ENCODE measurements at regions not wholly inside any gene's neighbourhood (a gene's known extent, or its start where the extent isn't known, plus 50 kb on each side); places are given as distances from the start of the nearest gene placed in this dataset.
"Not testable (repeated sequence)": the region's sequence is repeated elsewhere in the genome, so short reads cannot be mapped to it uniquely, and the experiment has no call there.

DNA sequence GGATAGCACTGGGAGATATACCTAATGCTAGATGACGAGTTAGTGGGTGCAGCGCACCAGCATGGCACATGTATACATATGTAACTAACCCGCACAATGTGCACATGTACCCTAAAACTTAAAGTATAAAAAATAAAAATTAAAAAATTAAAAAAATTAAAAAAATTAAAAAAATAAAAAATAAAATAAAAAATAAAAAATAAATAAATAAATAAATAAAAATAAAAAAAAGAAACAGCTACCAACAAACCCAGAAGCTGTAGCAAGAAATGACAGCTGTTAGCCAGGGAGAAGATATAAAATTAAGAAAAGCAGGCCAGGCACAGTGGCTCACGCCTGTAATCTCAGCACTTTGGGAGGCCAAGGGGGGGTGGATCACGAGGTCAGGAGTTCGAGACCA lies 361.3 kb upstream of the ATP11B start:
- H3K27ac Mint-ChIP-seq; H3K4me3 Mint-ChIP-seq; intact Hi-C loops (cut with micrococcal nuclease); ATAC-seq; H3K36me3 ChIP-seq (ENCODE audit: control insufficient read depth, insufficient read depth, low read length); H3K27me3 Mint-ChIP-seq (ENCODE audit: low read depth in 2 of 2); H3K36me3 Mint-ChIP-seq; H3K27me3 ChIP-seq (ENCODE audit: control insufficient read depth, insufficient read depth, low read length); H3K9me3 Mint-ChIP-seq; H3K4me1 ChIP-seq (ENCODE audit: control insufficient read depth, insufficient read depth, low read length); H3K27ac ChIP-seq (ENCODE audit: low read length); H3K4me3 ChIP-seq (ENCODE audit: low read length); H3K9me3 ChIP-seq (ENCODE audit: control insufficient read depth, insufficient read depth, low read length); DNase-seq; H3K4me1 Mint-ChIP-seq: not testable (repeated sequence)
- 84% methylated on average over 3 of the region's 6 CpGs for WGBS (ENCODE audit: insufficient coverage)

DNA sequence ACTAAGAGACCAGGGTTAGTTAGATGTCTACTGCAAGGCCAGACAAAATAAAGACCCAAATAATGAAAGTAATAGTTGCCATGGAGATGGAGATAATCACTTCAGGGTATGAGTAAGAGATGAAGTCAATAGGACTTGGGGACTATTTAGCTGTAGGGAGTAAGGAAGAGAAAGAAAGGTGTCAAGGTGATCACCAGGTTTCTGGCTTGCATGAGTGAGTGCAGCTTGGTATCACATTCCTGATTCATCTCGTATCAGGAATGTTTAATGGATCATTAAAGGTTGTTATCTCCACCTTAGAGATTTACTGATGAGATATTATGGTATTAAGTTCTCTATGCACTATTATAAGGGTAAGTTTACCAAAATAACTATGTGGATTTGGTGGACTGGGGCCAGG lies 357.4 kb upstream of the ATP11B start:
- Mint-ChIP-seq H3K27me3 (ENCODE audit: low read depth in 2 of 2) (no peaks in the 10 kb centered on the region), H3K4me3 (no peak overlapping the region), H3K27ac (no peak overlapping the region), H3K9me3 (peaks cover 0 to 2% of the 10 kb centered on the region in 2 donors), H3K36me3 (no peaks in the 10 kb centered on the region), H3K4me1 (no peaks in the 10 kb centered on the region)
- Histone ChIP-seq H3K27me3 (ENCODE audit: control insufficient read depth, insufficient read depth, low read length) (no peaks in the 10 kb centered on the region), H3K27ac (ENCODE audit: low read length) (no peak overlapping the region), H3K9me3 (ENCODE audit: control insufficient read depth, insufficient read depth, low read length) (no peaks in the 10 kb centered on the region), H3K36me3 (ENCODE audit: control insufficient read depth, insufficient read depth, low read length) (no peaks in the 10 kb centered on the region), H3K4me3 (ENCODE audit: low read length) (no peak overlapping the region), H3K4me1 (ENCODE audit: control insufficient read depth, insufficient read depth, low read length) (no peaks in the 10 kb centered on the region)
- no peak for DNase-seq
- no CpG with 5 or more reads among the region's 1 CpG for WGBS (ENCODE audit: insufficient coverage)
- intact Hi-C loops (cut with micrococcal nuclease), result no loop called here
- TF ChIP-seq, protein P1, sequence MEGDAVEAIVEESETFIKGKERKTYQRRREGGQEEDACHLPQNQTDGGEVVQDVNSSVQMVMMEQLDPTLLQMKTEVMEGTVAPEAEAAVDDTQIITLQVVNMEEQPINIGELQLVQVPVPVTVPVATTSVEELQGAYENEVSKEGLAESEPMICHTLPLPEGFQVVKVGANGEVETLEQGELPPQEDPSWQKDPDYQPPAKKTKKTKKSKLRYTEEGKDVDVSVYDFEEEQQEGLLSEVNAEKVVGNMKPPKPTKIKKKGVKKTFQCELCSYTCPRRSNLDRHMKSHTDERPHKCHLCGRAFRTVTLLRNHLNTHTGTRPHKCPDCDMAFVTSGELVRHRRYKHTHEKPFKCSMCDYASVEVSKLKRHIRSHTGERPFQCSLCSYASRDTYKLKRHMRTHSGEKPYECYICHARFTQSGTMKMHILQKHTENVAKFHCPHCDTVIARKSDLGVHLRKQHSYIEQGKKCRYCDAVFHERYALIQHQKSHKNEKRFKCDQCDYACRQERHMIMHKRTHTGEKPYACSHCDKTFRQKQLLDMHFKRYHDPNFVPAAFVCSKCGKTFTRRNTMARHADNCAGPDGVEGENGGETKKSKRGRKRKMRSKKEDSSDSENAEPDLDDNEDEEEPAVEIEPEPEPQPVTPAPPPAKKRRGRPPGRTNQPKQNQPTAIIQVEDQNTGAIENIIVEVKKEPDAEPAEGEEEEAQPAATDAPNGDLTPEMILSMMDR (IDR thresholded peaks at IDR 0.05), result no peak
- no peak for ATAC-seq

DNA sequence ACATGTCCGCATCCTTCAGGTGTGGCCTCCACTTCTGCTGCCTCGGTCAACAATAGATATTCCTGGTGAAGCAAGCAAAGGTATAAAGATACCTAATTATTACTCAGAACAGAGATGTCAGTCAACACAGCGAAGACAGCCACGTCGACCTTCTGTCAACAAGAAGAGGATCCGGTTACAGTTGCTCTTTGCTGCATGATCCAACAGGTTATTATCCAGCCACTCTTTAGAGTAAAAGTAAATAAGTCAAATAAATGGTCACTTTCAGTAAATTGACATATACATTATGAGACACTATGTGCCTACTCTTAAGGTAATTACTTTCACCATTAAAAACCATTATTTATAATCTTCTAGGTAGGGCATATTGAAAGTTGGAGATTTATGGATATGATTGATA lies 356.8 kb upstream of the ATP11B start:
- TF ChIP-seq, protein P1 (IDR thresholded peaks at IDR 0.05), result no peak
- intact Hi-C loops (cut with micrococcal nuclease), result no loop called here
- ATAC-seq (no peak), DNase-seq (no peak)
- H3K4me1 Mint-ChIP-seq, result no peaks in the 10 kb centered on the region
- Histone ChIP-seq H3K36me3 (ENCODE audit: control insufficient read depth, insufficient read depth, low read length) (no peaks in the 10 kb centered on the region), H3K27me3 (ENCODE audit: control insufficient read depth, insufficient read depth, low read length) (no peaks in the 10 kb centered on the region), H3K4me3 (ENCODE audit: low read length) (no peak overlapping the region), H3K27ac (ENCODE audit: low read length) (no peak overlapping the region), H3K4me1 (ENCODE audit: control insufficient read depth, insufficient read depth, low read length) (no peaks in the 10 kb centered on the region), H3K9me3 (ENCODE audit: control insufficient read depth, insufficient read depth, low read length) (no peaks in the 10 kb centered on the region)
- no peak overlapping the region for H3K4me3 Mint-ChIP-seq
- no peaks in the 10 kb centered on the region for H3K36me3 Mint-ChIP-seq
- WGBS (ENCODE audit: insufficient coverage), result 85% methylated on average over 6 of the region's 6 CpGs
- no peaks in the 10 kb centered on the region for H3K27me3 Mint-ChIP-seq (ENCODE audit: low read depth in 2 of 2)
- H3K9me3 Mint-ChIP-seq, result peaks cover 0 to 2% of the 10 kb centered on the region in 2 donors
- H3K27ac Mint-ChIP-seq, result no peak overlapping the region

DNA sequence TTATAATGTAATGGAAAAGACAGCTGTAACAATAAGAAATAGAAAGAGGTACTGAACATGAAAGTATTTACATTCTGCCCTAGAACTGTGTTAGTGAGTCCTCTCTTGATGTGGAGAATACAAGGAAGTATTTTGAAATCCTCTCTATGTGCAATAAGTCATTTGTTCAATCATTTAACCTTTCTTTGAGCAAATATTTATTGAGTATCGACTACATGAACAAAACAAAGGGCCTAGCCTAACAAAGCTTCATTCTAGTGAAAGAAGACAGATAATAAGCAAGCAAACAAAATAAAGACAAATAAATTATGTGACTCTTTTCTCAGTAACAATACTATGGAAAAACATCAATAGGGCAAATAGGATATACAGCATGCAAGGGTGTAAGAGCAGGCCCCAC lies 354.9 kb upstream of the ATP11B start:
- H3K27ac Mint-ChIP-seq, result no peak overlapping the region
- H3K36me3 ChIP-seq (ENCODE audit: control insufficient read depth, insufficient read depth, low read length), result no peaks in the 10 kb centered on the region
- intact Hi-C loops (cut with micrococcal nuclease), result no loop called here
- no peak overlapping the region for H3K4me3 Mint-ChIP-seq
- no peaks in the 10 kb centered on the region for H3K9me3 ChIP-seq (ENCODE audit: control insufficient read depth, insufficient read depth, low read length)
- no peak overlapping the region for H3K4me3 ChIP-seq (ENCODE audit: low read length)
- H3K27me3 ChIP-seq (ENCODE audit: control insufficient read depth, insufficient read depth, low read length), result no peaks in the 10 kb centered on the region
- TF ChIP-seq, protein P1 (IDR thresholded peaks at IDR 0.05), result no peak
- ATAC-seq (no peak), DNase-seq (no peak)
- H3K9me3 Mint-ChIP-seq, result peaks cover 0 to 2% of the 10 kb centered on the region in 2 donors
- H3K27me3 Mint-ChIP-seq (ENCODE audit: low read depth in 2 of 2), result no peaks in the 10 kb centered on the region
- H3K4me1 Mint-ChIP-seq, result no peaks in the 10 kb centered on the region
- H3K4me1 ChIP-seq (ENCODE audit: control insufficient read depth, insufficient read depth, low read length), result no peaks in the 10 kb centered on the region
- no peak overlapping the region for H3K27ac ChIP-seq (ENCODE audit: low read length)
- 100% methylated on average over 1 of the region's 1 CpG for WGBS (ENCODE audit: insufficient coverage)
- no peaks in the 10 kb centered on the region for H3K36me3 Mint-ChIP-seq
